ENCODE measurements at regions not wholly inside any gene's neighbourhood (a gene's known extent, or its start where the extent isn't known, plus 50 kb on each side); places are given as distances from the start of the nearest gene placed in this dataset.

DNA sequence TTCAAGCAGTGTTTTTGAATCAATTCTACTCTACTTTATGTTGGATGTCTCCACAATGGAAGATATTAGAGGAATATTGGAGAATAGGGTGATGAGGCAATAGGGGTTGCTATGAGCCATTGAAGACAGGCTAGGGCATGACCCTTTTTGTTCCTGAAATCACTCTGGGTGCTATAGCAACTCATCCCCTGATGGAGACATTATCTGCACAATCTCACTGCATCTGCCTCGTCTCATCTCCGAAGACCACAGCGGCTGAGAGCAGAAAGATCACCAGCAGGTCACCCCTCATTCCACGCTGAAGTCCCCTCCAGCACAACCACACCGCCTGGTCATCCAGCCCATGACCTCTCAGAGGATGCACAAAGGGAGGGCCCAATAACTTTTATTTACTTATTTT is 150.4 kb upstream of the TMEM132C start:
- TF ChIP-seq, protein P1, sequence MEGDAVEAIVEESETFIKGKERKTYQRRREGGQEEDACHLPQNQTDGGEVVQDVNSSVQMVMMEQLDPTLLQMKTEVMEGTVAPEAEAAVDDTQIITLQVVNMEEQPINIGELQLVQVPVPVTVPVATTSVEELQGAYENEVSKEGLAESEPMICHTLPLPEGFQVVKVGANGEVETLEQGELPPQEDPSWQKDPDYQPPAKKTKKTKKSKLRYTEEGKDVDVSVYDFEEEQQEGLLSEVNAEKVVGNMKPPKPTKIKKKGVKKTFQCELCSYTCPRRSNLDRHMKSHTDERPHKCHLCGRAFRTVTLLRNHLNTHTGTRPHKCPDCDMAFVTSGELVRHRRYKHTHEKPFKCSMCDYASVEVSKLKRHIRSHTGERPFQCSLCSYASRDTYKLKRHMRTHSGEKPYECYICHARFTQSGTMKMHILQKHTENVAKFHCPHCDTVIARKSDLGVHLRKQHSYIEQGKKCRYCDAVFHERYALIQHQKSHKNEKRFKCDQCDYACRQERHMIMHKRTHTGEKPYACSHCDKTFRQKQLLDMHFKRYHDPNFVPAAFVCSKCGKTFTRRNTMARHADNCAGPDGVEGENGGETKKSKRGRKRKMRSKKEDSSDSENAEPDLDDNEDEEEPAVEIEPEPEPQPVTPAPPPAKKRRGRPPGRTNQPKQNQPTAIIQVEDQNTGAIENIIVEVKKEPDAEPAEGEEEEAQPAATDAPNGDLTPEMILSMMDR (conservative IDR thresholded peaks at IDR 0.05), result no peak
- TF ChIP-seq ZFX (IDR thresholded peaks at IDR 0.05), result no peak
